Karpas-422 (cell line): ENCODE measurements at regions not wholly inside any gene's neighbourhood (a gene's known extent, or its start where the extent isn't known, plus 50 kb on each side); places are given as distances from the start of the nearest gene placed in this dataset.

Experiments used
- DNase-seq: peaks from one replicate; pipeline ENCODE4 v3.0.0-alpha.2; 2015
- H2AFZ ChIP-seq: fragments of 200-600 bp; sonication (generic); 2 replicates; pipeline ENCODE4 v1.6.1; 2014; ENCODE audit warnings: antibody characterized with exemption, low read length, mixed read lengths
- H3K27ac ChIP-seq: fragments of 200-600 bp; sonication (generic); 2 replicates; pipeline ENCODE4 v1.5.1; 2014; ENCODE audit warnings: mild to moderate bottlenecking, low read length, moderate library complexity
- H3K27me3 ChIP-seq: fragments of 200-600 bp; sonication (generic); 2 replicates; pipeline ENCODE4 v1.6.1; 2014; ENCODE audit warnings: low read length, mixed read lengths
- H3K36me3 ChIP-seq: fragments of 200-600 bp; sonication (generic); 2 replicates; pipeline ENCODE4 v1.6.1; 2014; ENCODE audit warnings: low read length, mixed read lengths; ENCODE audit not compliant: insufficient read depth
- H3K4me1 ChIP-seq: fragments of 200-600 bp; sonication (generic); 2 replicates; pipeline ENCODE4 v1.6.1; 2014; ENCODE audit warnings: mild to moderate bottlenecking, low read length, mixed read lengths
- H3K4me2 ChIP-seq: fragments of 200-600 bp; sonication (generic); 2 replicates; pipeline ENCODE4 v1.6.1; 2014; ENCODE audit warnings: low read length, low read depth, mild to moderate bottlenecking; ENCODE audit not compliant: poor library complexity, severe bottlenecking
- H3K4me3 ChIP-seq: fragments of 200-600 bp; sonication (generic); 2 replicates; pipeline ENCODE4 v1.5.1; 2014; ENCODE audit warnings: mild to moderate bottlenecking, antibody characterized with exemption, low read length, mixed read lengths
- H3K79me2 ChIP-seq: fragments of 200-600 bp; sonication (generic); 2 replicates; pipeline ENCODE4 v1.6.1; 2014; ENCODE audit warnings: mild to moderate bottlenecking, low read length, mixed read lengths
- H3K9ac ChIP-seq: fragments of 200-600 bp; sonication (generic); 2 replicates; pipeline ENCODE4 v1.6.0; 2014; ENCODE audit warnings: low read length
- H3K9me2 ChIP-seq: fragments of 200-600 bp; sonication (generic), shearing (Covaris generic); replicated peaks from 2 replicates; pipeline ENCODE4 v1.6.0; 2014; ENCODE audit warnings: mild to moderate bottlenecking, low read length, moderate library complexity; ENCODE audit not compliant: insufficient read depth
- H3K9me3 ChIP-seq: fragments of 300-700, 200-600 bp; sonication (generic); 2 replicates; pipeline ENCODE4 v1.6.1; 2014; ENCODE audit warnings: low read length, mixed read lengths
- H4K20me1 ChIP-seq: fragments of 200-600 bp; sonication (generic); 2 replicates; pipeline ENCODE4 v1.6.1; 2014; ENCODE audit warnings: mild to moderate bottlenecking, antibody characterized with exemption, low read length, low read depth; ENCODE audit not compliant: insufficient read depth

DNA sequence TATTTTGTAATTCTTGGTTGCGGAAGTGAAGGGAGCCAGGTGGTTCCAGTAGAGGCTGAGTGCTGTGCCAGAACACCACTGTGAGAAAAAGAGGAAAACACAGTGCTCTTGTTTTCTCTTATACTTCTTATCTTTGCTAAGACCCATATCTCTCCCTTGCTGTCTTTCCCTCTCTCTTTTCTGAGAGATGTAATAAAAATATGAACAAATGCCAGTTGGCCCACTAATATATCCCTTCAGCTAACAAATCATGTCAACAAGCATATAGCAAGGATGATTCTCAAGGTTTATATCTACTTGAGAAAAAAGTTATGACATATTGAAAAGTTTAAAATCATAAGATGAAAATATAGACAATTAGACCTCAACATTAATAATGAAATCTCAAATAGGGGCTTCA is 758.3 kb downstream of the HDGFL1 start:
- Histone ChIP-seq H3K4me2 (no peak overlapping the region), H3K27ac (no peak overlapping the region), H2AFZ (no peak overlapping the region), H3K79me2 (no peaks in the 10 kb centered on the region), H3K27me3 (no peaks in the 10 kb centered on the region), H3K36me3 (no peaks in the 10 kb centered on the region), H3K4me1 (no peaks in the 10 kb centered on the region), H3K9me3 (peaks cover 3% of the 10 kb centered on the region; the same call in 1 of the 2 replicates), H3K4me3 (no peak overlapping the region), H3K9me2 (no peaks in the 10 kb centered on the region), H4K20me1 (no peaks in the 10 kb centered on the region), H3K9ac (no peak overlapping the region)
- DNase-seq = no peak

DNA sequence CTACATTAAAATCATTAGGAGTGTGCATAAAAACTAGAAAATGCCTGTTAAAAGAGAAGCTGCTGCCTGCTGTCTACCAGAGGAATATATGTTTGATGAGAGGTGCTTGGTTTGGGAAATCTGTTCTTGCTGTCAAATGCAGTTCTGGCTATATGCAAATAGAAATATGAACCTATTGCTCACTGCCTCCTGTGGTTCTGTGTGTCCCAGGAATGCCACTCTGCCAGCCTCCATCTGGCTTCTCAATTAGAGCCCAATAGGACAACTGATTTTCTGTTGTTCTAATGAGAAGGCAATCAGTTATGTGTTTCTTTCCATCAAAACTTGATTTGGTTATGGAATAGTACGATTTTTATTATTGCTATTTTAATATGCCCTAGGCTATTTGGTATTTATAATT is 759.7 kb downstream of the HDGFL1 start:
- H3K9ac ChIP-seq = no peak overlapping the region
- H3K9me3 ChIP-seq = peaks cover 2% of the 10 kb centered on the region; the same call in 1 of the 2 replicates
- no peak overlapping the region for H3K4me3 ChIP-seq
- no peaks in the 10 kb centered on the region for H3K27me3 ChIP-seq
- H4K20me1 ChIP-seq = no peaks in the 10 kb centered on the region
- H3K4me2 ChIP-seq = no peak overlapping the region
- H3K36me3 ChIP-seq = no peaks in the 10 kb centered on the region
- H2AFZ ChIP-seq = no peak overlapping the region
- no peaks in the 10 kb centered on the region for H3K9me2 ChIP-seq
- DNase-seq = no peak
- no peak overlapping the region for H3K27ac ChIP-seq
- no peaks in the 10 kb centered on the region for H3K79me2 ChIP-seq
- no peaks in the 10 kb centered on the region for H3K4me1 ChIP-seq

DNA sequence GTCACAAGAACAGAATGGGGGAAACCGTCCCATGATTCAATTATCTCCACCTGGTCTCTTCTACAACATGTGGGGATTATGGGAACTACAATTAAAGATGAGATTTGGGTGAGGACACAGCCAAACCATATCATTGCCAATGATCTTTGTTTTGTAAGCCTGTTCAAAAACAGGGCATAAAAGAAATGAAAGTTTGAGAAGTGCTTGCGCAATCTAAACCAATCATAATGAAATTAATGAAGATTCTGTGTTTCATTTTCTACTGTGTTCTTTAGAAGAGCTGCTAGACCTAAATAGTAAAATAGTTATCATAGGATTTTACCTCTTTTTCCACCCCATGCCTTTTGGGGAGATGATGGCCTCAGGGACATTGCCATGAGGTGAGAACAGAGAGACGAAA is 761.3 kb downstream of the HDGFL1 start:
- H3K4me3 ChIP-seq = no peak overlapping the region
- H2AFZ ChIP-seq = no peak overlapping the region
- H3K9ac ChIP-seq = no peak overlapping the region
- H3K9me2 ChIP-seq = no peaks in the 10 kb centered on the region
- no peaks in the 10 kb centered on the region for H3K79me2 ChIP-seq
- DNase-seq = no peak
- no peaks in the 10 kb centered on the region for H3K4me1 ChIP-seq
- H3K9me3 ChIP-seq = peaks cover 3% of the 10 kb centered on the region; the same call in 1 of the 2 replicates
- no peak overlapping the region for H3K4me2 ChIP-seq
- H3K27me3 ChIP-seq = no peaks in the 10 kb centered on the region
- no peaks in the 10 kb centered on the region for H3K36me3 ChIP-seq
- H3K27ac ChIP-seq = no peak overlapping the region
- no peaks in the 10 kb centered on the region for H4K20me1 ChIP-seq

DNA sequence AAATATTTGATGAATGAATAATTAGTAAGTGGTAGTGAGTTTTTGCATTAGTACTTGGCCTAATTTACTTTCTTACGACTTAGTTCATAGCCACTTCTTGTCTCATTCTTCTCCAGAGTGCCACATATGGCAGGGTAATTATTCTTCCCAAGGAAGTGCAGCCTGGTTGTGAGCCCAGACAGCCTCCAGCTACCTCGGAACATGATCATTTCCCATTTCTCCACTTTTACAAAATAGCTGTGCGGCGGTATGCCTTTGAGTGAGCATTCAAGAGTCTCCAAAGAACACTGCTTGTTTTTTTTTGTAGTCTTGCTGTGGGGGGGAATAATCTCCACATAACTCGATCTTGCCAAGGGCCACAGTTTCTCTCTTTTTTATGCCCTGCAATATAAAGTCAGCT is 765.0 kb downstream of the HDGFL1 start:
- no peak for DNase-seq
- H3K36me3 ChIP-seq = no peaks in the 10 kb centered on the region
- H3K4me2 ChIP-seq = no peak overlapping the region
- no peaks in the 10 kb centered on the region for H3K79me2 ChIP-seq
- no peaks in the 10 kb centered on the region for H4K20me1 ChIP-seq
- H3K27ac ChIP-seq = no peak overlapping the region
- H3K27me3 ChIP-seq = no peaks in the 10 kb centered on the region
- no peak overlapping the region for H2AFZ ChIP-seq
- no peak overlapping the region for H3K9ac ChIP-seq
- no peak overlapping the region for H3K4me3 ChIP-seq
- H3K9me3 ChIP-seq = peaks cover 3% of the 10 kb centered on the region; the same call in 1 of the 2 replicates
- H3K4me1 ChIP-seq = no peaks in the 10 kb centered on the region
- no peaks in the 10 kb centered on the region for H3K9me2 ChIP-seq

DNA sequence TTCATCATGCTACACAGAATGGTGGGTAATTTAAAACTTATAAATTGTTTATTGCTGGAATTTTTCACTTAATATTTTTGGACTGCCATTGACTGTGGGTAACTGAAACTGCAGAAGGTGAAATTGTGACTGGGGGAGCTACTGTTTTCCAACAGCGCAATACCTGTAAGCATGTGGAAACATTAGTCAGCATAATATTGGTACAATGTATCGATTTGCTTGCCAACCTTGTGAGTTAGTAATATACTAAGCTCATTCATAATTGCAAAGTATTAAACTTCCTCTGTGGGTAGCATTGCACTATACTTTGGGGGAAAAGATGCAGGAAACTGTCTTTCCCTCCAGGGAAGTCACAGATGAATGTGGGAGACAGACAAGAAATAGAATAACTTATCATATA is 766.5 kb downstream of the HDGFL1 start:
- Histone ChIP-seq H4K20me1 (no peaks in the 10 kb centered on the region), H3K4me3 (no peak overlapping the region), H3K27me3 (no peaks in the 10 kb centered on the region), H3K9me3 (peaks cover 3% of the 10 kb centered on the region), H2AFZ (no peak overlapping the region), H3K79me2 (no peaks in the 10 kb centered on the region), H3K9ac (no peak overlapping the region), H3K4me1 (no peaks in the 10 kb centered on the region), H3K4me2 (no peak overlapping the region), H3K36me3 (no peaks in the 10 kb centered on the region), H3K9me2 (no peaks in the 10 kb centered on the region), H3K27ac (no peak overlapping the region)
- DNase-seq = no peak

DNA sequence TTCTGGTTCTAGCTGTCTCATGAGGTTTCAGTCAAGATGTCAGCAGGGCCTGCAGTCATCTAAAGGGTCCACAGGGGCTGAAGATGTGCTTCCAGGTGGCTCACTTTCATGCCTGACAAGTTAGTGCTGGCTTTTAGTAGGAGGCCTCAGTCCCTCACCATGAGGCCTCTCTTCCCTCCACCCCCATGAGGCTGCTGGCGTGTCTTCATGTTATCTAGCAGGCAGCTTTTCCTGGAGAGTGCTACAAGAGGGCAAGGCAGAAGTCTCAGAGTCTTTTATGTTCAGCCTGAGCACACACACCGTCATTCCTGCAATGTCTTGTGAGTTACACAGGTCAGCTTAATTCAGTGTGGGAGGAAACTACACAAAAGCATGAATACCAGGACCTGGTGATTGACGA is 769.9 kb downstream of the HDGFL1 start:
- Histone ChIP-seq H3K27ac (no peak overlapping the region), H3K4me3 (no peak overlapping the region), H3K27me3 (no peaks in the 10 kb centered on the region), H3K9ac (no peak overlapping the region), H3K36me3 (no peaks in the 10 kb centered on the region), H3K4me1 (no peaks in the 10 kb centered on the region), H3K9me3 (no peaks in the 10 kb centered on the region; the same call in 1 of the 2 replicates), H2AFZ (no peak overlapping the region), H3K4me2 (no peak overlapping the region), H3K9me2 (no peaks in the 10 kb centered on the region), H3K79me2 (no peaks in the 10 kb centered on the region), H4K20me1 (no peaks in the 10 kb centered on the region)
- DNase-seq = no peak

DNA sequence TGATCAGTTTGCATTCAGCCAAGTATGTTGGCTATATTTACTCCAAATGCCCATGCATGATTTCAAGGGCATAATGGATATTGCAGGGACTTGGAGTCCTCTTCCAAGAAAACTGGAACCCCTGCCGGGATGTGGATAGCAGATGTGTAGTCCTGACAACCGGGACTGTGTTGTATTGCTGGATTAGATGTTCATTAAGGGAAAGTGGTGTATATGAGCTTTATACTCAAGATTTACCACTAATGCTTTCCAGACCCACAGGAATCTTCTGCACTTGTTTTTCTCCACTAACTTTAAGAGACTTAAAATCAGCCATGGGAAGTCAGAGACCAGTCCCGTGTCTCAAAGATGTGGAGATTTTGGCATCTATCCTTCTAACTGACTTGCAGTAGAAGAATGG is 770.9 kb downstream of the HDGFL1 start:
- Histone ChIP-seq H3K4me1 (no peaks in the 10 kb centered on the region), H3K9me2 (no peaks in the 10 kb centered on the region), H3K9me3 (no peaks in the 10 kb centered on the region; the same call in 1 of the 2 replicates), H2AFZ (no peak overlapping the region), H3K27ac (no peak overlapping the region), H3K79me2 (no peaks in the 10 kb centered on the region), H3K27me3 (no peaks in the 10 kb centered on the region), H3K36me3 (no peaks in the 10 kb centered on the region), H3K4me2 (no peak overlapping the region), H3K9ac (no peak overlapping the region), H4K20me1 (no peaks in the 10 kb centered on the region), H3K4me3 (no peak overlapping the region)
- DNase-seq = no peak

DNA sequence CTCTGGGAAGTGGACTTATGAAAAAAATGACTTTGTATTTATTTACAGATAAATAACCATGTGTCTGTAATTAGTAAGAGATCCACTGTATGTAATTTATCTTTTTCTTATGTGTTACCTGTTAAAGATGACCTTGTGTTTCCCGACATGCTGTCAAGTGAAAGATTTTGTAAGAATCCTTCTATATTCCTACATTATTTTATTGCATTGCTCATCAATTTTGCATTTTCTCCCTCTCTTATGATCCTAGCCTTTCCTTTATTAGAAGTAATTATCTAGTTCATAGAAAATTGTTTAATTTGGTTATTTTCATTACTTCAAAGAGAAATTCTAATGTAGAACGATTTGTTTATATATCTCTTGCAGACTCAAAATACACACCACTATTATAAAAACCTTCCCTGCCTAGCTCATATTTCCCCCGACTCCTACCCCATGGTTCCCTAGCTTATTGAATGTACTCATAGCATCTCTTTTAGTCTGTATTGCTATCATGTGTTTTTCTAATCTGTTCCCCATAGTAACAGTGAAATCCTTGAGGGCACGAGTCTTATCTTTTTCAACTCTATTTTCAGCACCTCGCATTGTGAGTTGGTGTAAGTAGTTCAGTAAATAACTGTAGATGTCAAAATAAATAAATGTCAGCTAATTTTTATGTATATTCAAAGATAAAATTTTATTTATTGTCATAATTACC is 774.4 kb downstream of the HDGFL1 start:
- Histone ChIP-seq H3K27ac (no peak overlapping the region), H3K9me3 (no peaks in the 10 kb centered on the region; the same call in 1 of the 2 replicates), H3K4me2 (no peak overlapping the region), H4K20me1 (no peaks in the 10 kb centered on the region), H3K36me3 (no peaks in the 10 kb centered on the region), H3K9ac (no peak overlapping the region), H2AFZ (no peak overlapping the region), H3K27me3 (no peaks in the 10 kb centered on the region), H3K79me2 (no peaks in the 10 kb centered on the region), H3K9me2 (no peaks in the 10 kb centered on the region), H3K4me3 (no peak overlapping the region), H3K4me1 (no peaks in the 10 kb centered on the region)
- no peak for DNase-seq
